HCT116 (cell line): ENCODE measurements at regions not wholly inside any gene's neighbourhood (a gene's known extent, or its start where the extent isn't known, plus 50 kb on each side); places are given as distances from the start of the nearest gene placed in this dataset.

Source experiments
- CTCF ChIP-seq, 3 experiments: fragments of 200-600 bp in 1 of 3; sonication (generic) in 1 of 3; IDR thresholded peaks in 2 of 3; conservative IDR thresholded peaks in 1 of 3; 2 replicates each; pipeline ENCODE4 v1.5.1; 2012 to 2017; ENCODE audit warnings: low read depth in 2 of 3, low read length in 2 of 3, antibody characterized with exemption in 1 of 3, borderline replicate concordance in 1 of 3, control low read depth in 1 of 3, mild to moderate bottlenecking in 1 of 3, mixed read lengths in 1 of 3, mixed run types in 1 of 3, moderate library complexity in 1 of 3; ENCODE audit not compliant: insufficient read depth in 1 of 3
- JUND ChIP-seq: IDR thresholded peaks from 2 replicates; pipeline ENCODE4 v1.6.1; 2012
- POLR2AphosphoS5 ChIP-seq: IDR thresholded peaks from 2 replicates; pipeline ENCODE4 v1.6.1; 2011; ENCODE audit warnings: mild to moderate bottlenecking, low read depth, low read length, moderate library complexity
- YY1 ChIP-seq: IDR thresholded peaks from 2 replicates; pipeline ENCODE4 v1.6.1; 2011; ENCODE audit warnings: low read length, low read depth, moderate library complexity, mild to moderate bottlenecking; ENCODE audit not compliant: insufficient replicate concordance; ENCODE audit errors: extremely low read depth
- ZBTB33 ChIP-seq: IDR thresholded peaks from 2 replicates; pipeline ENCODE4 v1.6.1; 2011; ENCODE audit warnings: mild to moderate bottlenecking, low read length, moderate library complexity; ENCODE audit not compliant: insufficient replicate concordance; ENCODE audit errors: extremely low read depth
- ZNF274 ChIP-seq: fragments of 200-500 bp; sonication (Bioruptor generic); IDR thresholded peaks from 2 replicates; pipeline ENCODE4 v1.6.1; 2014; ENCODE audit warnings: mild to moderate bottlenecking, low read depth, low read length, inconsistent platforms

GRCh38 chr2:62578803-62579640 lies 73.0 kb upstream of the TMEM17 start:
- no peak for TF ChIP-seq CTCF (IDR thresholded peaks at IDR 0.05 in 2 of 3, conservative IDR thresholded peaks at IDR 0.05 in 1 of 3; ENCODE audit: borderline replicate concordance in 1 of 3, insufficient read depth in 1 of 3, low read depth in 2 of 3, low read length in 2 of 3)
- peak; percentile 90 for TF ChIP-seq JUND
- TF ChIP-seq ZNF274, result no peak
- peak; percentile 37 for TF ChIP-seq ZBTB33
- no peak for TF ChIP-seq YY1
- peak; percentile 18 for TF ChIP-seq POLR2AphosphoS5
